Stimulated activated CD4-positive, alpha-beta T cell treated with anti-CD3 and anti-CD28 coated beads, Interleukin-15, amount 100 ng/mL, for 48 hours (primary cell): ENCODE measurements at regions not wholly inside any gene's neighbourhood (a gene's known extent, or its start where the extent isn't known, plus 50 kb on each side); places are given as distances from the start of the nearest gene placed in this dataset.

Experiments used
- DNase-seq, 2 donors: peaks; one replicate each; pipeline ENCODE4 v3.0.0-alpha.2; 2020; ENCODE audit warnings: low read depth in 2 of 2

- DNase-seq, result no peak
Measured at GRCh38 chr2:17306219-17306618, 212.0 kb downstream of the RAD51AP2 start.

- DNase-seq, result no peak
Measured at GRCh38 chr2:17303521-17303920, 214.7 kb downstream of the RAD51AP2 start.

- no peak for DNase-seq
Measured at GRCh38 chr2:17303054-17303453, 215.2 kb downstream of the RAD51AP2 start.

- no peak for DNase-seq
Measured at GRCh38 chr2:17302281-17302680, 216.0 kb downstream of the RAD51AP2 start.

- DNase-seq, result no peak
Measured at GRCh38 chr2:17301437-17301836, 216.8 kb downstream of the RAD51AP2 start.

- no peak for DNase-seq
Measured at GRCh38 chr2:17299891-17300540, 218.2 kb downstream of the RAD51AP2 start.

- DNase-seq, result no peak
Measured at GRCh38 chr2:17298453-17298852, 219.8 kb downstream of the RAD51AP2 start.

GRCh38 chr2:17296686-17297085, 221.6 kb downstream of the RAD51AP2 start:
- DNase-seq, result no peak

GRCh38 chr2:17289669-17290068, 228.6 kb downstream of the RAD51AP2 start:
- DNase-seq, result no peak

- no peak for DNase-seq
Measured at GRCh38 chr2:17287183-17287582, 231.1 kb downstream of the RAD51AP2 start.

- DNase-seq, result no peak
Measured at GRCh38 chr2:17282826-17283225, 235.4 kb downstream of the RAD51AP2 start.

GRCh38 chr2:17282245-17282644, 236.0 kb downstream of the RAD51AP2 start:
- no peak for DNase-seq

- DNase-seq, result no peak
Measured at GRCh38 chr2:17276220-17276619, 242.0 kb downstream of the RAD51AP2 start.

GRCh38 chr2:17272652-17273525, 245.4 kb downstream of the RAD51AP2 start:
- DNase-seq, result no peak

- no peak for DNase-seq
Measured at GRCh38 chr2:17272170-17272569, 246.1 kb downstream of the RAD51AP2 start.

GRCh38 chr2:17271416-17271815, 246.8 kb downstream of the RAD51AP2 start:
- no peak for DNase-seq

GRCh38 chr2:17270894-17271293, 247.3 kb downstream of the RAD51AP2 start:
- DNase-seq, result no peak

GRCh38 chr2:17263570-17263968, 254.7 kb downstream of the RAD51AP2 start:
- DNase-seq, result no peak

- no peak for DNase-seq
Measured at GRCh38 chr2:17262854-17263569, 255.2 kb downstream of the RAD51AP2 start.

- DNase-seq, result no peak
Measured at GRCh38 chr2:17259613-17260012, 258.6 kb downstream of the RAD51AP2 start.

- DNase-seq, result no peak
Measured at GRCh38 chr2:17258861-17259260, 259.4 kb downstream of the RAD51AP2 start.

- no peak for DNase-seq
Measured at GRCh38 chr2:17257189-17257909, 260.9 kb downstream of the RAD51AP2 start.
